ENCODE measurements at regions not wholly inside any gene's neighbourhood (a gene's known extent, or its start where the extent isn't known, plus 50 kb on each side); places are given as distances from the start of the nearest gene placed in this dataset.

DNA sequence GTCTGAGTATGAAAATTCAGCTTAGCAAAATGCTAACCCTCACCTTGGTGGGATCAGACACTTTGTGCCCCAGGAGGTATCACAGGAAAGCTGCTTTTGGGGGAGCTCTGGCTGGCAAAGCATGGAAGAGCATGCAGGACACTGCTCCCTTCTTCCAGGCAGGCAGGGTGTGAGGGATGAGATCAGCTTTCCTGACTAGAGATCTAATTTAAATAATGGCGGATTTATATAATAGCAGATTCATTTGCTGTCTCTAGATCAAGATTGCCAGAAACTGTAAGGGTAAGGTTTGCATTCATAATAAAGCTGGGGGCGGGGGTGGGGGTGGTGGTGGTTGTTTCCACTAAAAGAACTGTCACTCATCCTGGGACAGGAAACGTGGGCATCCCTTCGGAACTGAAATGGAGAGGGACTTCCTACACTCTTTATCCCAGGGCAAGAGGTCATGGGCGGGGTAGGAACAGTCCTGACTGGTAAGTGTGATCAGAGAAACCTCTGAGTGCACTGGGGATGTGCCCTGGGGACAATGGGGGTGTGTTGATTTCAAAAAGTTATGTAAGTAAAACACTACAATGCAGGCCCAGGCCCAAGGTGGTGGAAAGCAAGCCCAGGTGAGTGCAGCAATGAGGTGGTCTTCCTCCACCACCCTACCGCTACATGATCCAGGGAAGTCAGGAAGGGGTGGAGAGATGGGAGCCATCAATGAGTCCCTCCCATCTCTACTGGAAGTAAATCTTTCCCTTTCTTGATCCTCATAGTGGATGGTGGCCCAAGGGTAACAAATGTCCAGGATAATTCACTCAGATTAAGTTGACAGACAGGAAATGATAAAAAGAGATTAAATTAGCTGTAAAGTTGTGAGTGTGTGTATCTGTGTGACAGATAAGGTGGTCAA is 171.4 kb upstream of the SERPINE2 start:
- no peak for DNase-seq (ENCODE audit: low read depth)

DNA sequence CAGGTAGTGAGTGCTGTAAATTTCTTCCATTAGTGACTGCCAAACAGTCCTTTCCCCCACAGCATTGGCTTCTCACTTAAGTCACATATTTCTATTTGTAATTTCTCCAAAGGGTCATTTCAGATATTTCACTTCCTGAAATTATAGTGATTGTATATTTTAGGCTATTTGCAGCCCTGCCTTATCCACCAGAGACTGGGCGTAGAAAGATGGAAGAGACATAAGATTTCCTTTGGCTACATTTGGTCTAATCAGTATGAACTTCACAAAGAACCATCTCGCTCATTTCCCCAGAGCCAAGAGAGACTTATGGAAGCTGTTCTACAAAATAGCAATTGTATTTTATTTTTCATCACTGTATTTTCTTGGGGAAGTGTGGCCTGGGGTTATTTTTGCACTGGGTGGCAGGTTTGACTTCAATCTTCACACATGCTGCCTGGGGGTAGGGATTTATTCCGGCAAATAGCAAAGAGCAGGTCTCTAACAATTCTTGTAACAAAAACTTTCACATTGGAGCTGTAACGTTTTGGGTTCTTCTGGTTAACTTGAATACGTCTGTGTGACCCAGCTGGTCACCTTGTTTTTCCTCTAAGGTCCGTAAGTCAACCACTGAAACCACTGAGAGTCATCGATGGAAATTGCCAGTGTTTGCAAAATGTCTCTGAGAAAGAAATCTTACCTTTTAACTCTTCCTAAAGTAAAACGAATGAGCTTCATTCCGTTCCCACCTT is 170.6 kb upstream of the SERPINE2 start:
- no peak for DNase-seq (ENCODE audit: low read depth)

- no peak for DNase-seq (ENCODE audit: low read depth)
Measured at GRCh38 chr2:224208443-224208842, 169.4 kb upstream of the SERPINE2 start.

- no peak for DNase-seq (ENCODE audit: low read depth)
Measured at GRCh38 chr2:224208007-224208406, 168.9 kb upstream of the SERPINE2 start.

DNA sequence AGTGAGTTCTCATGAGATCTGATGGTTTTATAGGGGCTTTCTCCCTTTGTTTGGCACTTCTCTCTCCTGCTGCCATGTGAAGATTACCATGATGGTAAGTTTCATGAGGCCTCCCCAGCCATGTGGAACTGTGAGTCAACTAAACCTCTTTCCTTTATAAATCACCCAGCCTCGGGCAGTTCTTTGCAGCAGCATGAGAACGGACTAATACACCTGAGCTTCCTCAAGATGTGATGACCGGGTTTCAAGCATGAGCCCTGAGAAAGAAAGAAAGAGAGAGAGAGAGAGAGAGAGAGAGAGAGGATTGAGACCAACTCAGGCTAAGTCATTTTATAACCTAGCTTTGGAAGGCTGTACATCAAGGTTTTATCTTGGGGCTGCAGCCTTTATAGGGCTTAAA is 167.7 kb upstream of the SERPINE2 start:
- DNase-seq (ENCODE audit: low read depth) = no peak

DNA sequence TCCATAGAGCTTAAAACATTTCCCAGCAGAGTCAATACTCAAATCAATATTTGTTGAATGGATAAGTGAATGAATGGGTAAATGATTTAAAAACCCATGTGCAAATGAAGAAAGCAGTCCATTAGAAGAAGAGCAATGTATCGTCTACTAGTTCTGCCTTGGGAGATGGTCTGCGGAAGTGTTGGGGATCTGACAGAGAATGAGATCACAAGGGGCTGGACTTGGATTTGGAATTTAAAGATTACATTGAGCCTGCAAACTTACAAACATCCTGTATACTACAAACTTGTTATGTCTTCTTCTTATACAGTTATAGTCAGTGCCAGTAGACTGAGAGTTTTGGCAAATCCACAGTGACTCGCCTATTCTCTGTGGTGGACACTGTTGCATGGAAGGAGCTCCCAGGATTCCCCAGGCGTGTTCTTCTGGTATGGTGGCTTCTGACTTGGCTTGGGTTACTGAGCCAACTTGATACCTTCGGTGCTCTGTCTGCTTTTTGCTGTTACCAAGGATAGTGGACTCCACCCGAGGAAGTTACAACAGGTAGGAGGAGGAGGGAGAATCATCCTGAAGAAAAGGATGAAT is 163.3 kb upstream of the SERPINE2 start:
- no peak for DNase-seq (ENCODE audit: low read depth)

GRCh38 chr2:224198436-224198835 is 159.3 kb upstream of the SERPINE2 start:
- no peak for DNase-seq (ENCODE audit: low read depth)

GRCh38 chr2:224196810-224197209 is 157.7 kb upstream of the SERPINE2 start:
- DNase-seq (ENCODE audit: low read depth) = no peak

- no peak for DNase-seq (ENCODE audit: low read depth)
Measured at GRCh38 chr2:224195925-224196571, 157.0 kb upstream of the SERPINE2 start.

DNA sequence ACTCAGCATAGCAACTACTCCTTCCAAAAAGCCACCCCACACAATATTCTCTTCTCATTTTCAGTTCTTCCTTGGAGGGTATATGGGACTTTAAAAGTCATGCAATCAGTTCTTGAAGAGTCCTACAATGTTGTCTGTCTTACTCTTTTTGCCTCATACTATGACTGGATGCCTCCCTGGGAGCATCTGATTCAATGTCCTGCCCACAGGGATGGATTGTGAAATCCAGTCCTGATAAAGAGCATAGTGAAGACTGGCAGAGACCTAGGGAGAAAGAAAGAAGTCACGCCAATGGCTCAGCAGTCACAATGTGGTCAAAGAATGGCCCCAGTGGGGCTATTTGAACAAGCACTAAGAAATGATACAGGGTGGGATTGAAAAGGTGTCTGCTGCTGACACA is 155.1 kb upstream of the SERPINE2 start:
- DNase-seq (ENCODE audit: low read depth) = no peak

DNA sequence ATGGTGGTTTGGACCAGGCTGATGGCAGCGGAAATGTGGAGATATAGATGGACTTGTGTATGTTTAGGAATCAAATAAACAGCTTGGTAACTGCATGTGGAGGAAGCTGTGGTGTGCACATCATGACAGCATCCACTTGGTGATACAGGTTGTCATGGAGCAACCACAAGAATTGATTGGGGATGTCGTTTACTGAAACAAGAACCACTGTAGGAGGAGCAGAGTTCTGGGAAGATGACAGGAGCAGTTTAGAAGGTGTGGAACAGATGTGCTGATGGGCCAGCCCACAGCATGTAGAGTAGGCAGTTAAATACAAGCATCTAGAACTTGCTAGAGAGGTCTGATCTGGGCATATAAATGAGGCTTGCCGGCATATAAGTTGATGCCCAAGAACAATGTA is 152.4 kb upstream of the SERPINE2 start:
- no peak for DNase-seq (ENCODE audit: low read depth)

DNA sequence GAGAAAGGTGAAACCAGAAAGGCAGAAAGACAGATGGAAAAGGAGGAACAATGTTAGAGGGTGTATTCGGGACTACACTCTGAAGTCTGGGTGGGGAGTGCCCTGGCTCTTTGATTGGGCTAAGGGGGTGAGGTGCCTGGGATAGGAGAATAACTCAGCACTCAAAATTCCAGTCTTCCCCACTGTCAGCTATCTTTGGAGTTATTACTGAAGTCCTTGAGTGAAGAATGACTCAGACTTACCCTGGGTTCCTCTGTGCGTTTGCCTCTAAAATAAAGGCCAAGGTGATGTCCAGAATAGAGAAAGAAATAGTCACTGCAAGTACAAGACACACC is 151.8 kb upstream of the SERPINE2 start:
- DNase-seq (ENCODE audit: low read depth) = no peak

- DNase-seq (ENCODE audit: low read depth) = no peak
Measured at GRCh38 chr2:224190234-224190935, 151.3 kb upstream of the SERPINE2 start.

DNA sequence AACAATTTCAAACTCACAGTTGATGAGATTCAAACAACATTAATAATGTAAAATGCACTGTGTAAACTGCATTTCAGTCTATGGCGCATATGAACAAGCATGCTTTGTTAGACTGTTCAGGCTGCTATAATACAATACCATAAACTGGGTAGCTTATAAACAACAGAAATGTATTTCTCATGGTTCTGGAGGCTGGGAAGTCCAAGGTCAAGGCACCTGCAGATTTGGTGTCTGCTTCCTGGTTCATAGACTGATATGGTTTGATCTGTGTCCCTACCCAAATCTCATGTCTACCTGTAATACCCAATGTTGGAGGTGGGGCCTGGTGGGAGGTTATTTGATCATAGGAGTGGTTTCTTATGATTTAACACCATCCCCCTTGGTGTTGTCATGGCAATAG is 148.1 kb upstream of the SERPINE2 start:
- DNase-seq (ENCODE audit: low read depth) = no peak

GRCh38 chr2:224185023-224185601 is 146.0 kb upstream of the SERPINE2 start:
- no peak for DNase-seq (ENCODE audit: low read depth)

GRCh38 chr2:224183086-224183485 is 144.0 kb upstream of the SERPINE2 start:
- DNase-seq (ENCODE audit: low read depth) = no peak

GRCh38 chr2:224182498-224182897 is 143.4 kb upstream of the SERPINE2 start:
- DNase-seq (ENCODE audit: low read depth) = no peak

- no peak for DNase-seq (ENCODE audit: low read depth)
Measured at GRCh38 chr2:224181534-224182155, 142.6 kb upstream of the SERPINE2 start.

GRCh38 chr2:224180810-224181209 is 141.7 kb upstream of the SERPINE2 start:
- DNase-seq (ENCODE audit: low read depth) = no peak

GRCh38 chr2:224178056-224178455 is 139.0 kb upstream of the SERPINE2 start:
- DNase-seq (ENCODE audit: low read depth) = no peak

- no peak for DNase-seq (ENCODE audit: low read depth)
Measured at GRCh38 chr2:224175538-224175937, 136.5 kb upstream of the SERPINE2 start.
